DND-41 (cell line): ENCODE measurements at regions not wholly inside any gene's neighbourhood (a gene's known extent, or its start where the extent isn't known, plus 50 kb on each side); places are given as distances from the start of the nearest gene placed in this dataset.

Source experiments
- EZH2 ChIP-seq: IDR thresholded peaks from 3 replicates; pipeline ENCODE4 v1.6.1; 2012; ENCODE audit warnings: borderline replicate concordance, low read depth, mild to moderate bottlenecking, moderate library complexity, low read length, inconsistent platforms; ENCODE audit not compliant: severe bottlenecking
- TF ChIP-seq, protein P1 (sequence below): IDR thresholded peaks from 2 replicates; pipeline ENCODE4 v1.5.1; 2012; ENCODE audit warnings: borderline replicate concordance, low read length, moderate library complexity, mild to moderate bottlenecking; ENCODE audit not compliant: poor library complexity, severe bottlenecking; ENCODE audit errors: extremely low read depth

DNA sequence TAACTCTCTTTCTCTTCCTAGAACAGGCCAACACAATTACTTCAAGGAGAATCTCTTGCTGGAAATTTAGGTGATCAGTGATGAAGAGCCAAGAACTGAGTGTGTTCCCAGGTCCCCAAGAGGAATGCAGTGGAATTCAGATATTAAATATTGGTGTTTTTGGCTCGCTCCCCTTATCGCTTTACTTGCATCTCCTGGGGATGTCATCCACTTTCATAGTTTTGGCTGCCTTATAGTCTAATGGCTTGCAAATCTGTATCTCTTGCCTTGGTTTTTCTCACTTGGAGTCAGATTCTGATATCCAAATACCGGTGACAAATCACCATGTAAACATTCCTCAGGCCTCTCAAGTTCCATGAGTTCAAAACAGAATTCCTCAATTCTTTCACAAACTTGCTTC, 151.0 kb upstream of the C1orf87 start:
- TF ChIP-seq, protein P1, sequence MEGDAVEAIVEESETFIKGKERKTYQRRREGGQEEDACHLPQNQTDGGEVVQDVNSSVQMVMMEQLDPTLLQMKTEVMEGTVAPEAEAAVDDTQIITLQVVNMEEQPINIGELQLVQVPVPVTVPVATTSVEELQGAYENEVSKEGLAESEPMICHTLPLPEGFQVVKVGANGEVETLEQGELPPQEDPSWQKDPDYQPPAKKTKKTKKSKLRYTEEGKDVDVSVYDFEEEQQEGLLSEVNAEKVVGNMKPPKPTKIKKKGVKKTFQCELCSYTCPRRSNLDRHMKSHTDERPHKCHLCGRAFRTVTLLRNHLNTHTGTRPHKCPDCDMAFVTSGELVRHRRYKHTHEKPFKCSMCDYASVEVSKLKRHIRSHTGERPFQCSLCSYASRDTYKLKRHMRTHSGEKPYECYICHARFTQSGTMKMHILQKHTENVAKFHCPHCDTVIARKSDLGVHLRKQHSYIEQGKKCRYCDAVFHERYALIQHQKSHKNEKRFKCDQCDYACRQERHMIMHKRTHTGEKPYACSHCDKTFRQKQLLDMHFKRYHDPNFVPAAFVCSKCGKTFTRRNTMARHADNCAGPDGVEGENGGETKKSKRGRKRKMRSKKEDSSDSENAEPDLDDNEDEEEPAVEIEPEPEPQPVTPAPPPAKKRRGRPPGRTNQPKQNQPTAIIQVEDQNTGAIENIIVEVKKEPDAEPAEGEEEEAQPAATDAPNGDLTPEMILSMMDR, result no peak
- no peak for TF ChIP-seq EZH2
